IPS-18a (cell line): ENCODE measurements at regions not wholly inside any gene's neighbourhood (a gene's known extent, or its start where the extent isn't known, plus 50 kb on each side); places are given as distances from the start of the nearest gene placed in this dataset.

Experiments
- H3K27ac ChIP-seq: one replicate; pipeline ENCODE4 v1.5.1; 2013; ENCODE audit warnings: low read length
- H3K27me3 ChIP-seq: one replicate; pipeline ENCODE4 v1.6.1; 2013; ENCODE audit warnings: mild to moderate bottlenecking, low read length; ENCODE audit not compliant: control insufficient read depth, insufficient read depth
- H3K36me3 ChIP-seq: one replicate; pipeline ENCODE4 v1.6.1; 2013; ENCODE audit warnings: low read depth, low read length; ENCODE audit not compliant: control insufficient read depth
- H3K4me1 ChIP-seq: one replicate; pipeline ENCODE4 v1.6.1; 2013; ENCODE audit warnings: low read depth, low read length; ENCODE audit not compliant: control insufficient read depth
- H3K4me3 ChIP-seq: one replicate; pipeline ENCODE4 v1.5.1; 2013; ENCODE audit warnings: low read length
- H3K9ac ChIP-seq: one replicate; pipeline ENCODE4 v1.6.1; 2013; ENCODE audit warnings: mild to moderate bottlenecking, low read length, moderate library complexity
- H3K9me3 ChIP-seq: one replicate; pipeline ENCODE4 v1.6.1; 2013; ENCODE audit warnings: low read depth, low read length; ENCODE audit not compliant: control insufficient read depth

DNA sequence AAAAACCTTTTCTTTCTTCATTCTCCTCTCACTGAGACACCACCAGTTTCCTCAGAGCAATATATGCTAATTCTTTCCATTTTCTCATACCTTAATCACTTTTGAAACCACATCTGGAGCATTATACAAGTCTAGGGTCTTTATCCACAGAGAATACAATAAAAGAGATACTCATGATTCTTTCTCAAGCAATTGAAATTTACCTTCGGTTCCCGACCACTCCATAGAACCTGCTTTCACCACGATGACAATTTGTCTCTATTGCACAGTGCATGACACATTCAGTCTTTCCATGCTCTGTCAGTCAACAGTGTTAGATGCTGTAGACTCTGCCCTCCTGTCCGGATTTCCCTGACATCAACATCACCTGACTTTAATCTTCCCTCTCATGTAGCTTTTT, 409.3 kb upstream of the NWD2 start:
- Histone ChIP-seq H3K36me3 (no peaks in the 10 kb centered on the region), H3K27me3 (no peaks in the 10 kb centered on the region), H3K9ac (no peak overlapping the region), H3K4me3 (no peak overlapping the region), H3K27ac (no peak overlapping the region), H3K4me1 (peaks cover 6% of the 10 kb centered on the region), H3K9me3 (no peaks in the 10 kb centered on the region)

DNA sequence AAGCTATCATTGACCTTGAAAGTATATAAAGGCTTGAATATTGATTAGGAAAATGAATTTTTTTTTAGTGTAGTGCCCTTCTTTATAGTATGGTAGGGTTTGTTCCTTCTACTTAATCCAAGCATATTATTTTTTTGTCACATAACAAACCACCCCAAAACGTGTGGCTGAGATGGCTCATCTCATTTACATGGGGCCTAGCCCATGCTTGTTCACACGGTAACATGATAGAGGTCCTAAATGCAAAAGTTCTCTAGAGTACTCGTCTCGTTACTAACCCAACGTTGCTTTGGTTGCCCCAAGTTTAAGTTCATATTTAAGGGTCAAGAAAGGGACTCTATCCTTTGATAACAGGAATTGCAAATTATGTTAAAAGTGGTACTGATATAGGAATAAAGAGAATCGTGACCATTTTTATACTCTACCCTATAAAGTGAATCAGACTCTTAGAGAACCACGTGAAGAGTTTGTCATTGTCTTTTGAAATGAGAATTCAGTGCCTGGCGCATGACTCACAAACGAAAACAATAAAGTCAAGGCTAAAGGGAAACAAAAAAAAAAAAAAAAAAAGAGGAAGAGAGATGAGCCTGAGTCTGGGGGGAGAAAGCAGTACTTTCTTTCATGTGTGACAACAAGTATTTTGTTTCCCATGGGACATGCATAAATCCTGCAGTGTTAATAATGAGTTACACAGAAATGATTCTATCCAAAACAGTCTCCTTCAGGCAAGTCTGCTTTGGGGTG, 402.8 kb upstream of the NWD2 start:
- Histone ChIP-seq H3K36me3 (no peaks in the 10 kb centered on the region), H3K9me3 (no peaks in the 10 kb centered on the region), H3K4me3 (no peak overlapping the region), H3K4me1 (no peaks in the 10 kb centered on the region), H3K27me3 (no peaks in the 10 kb centered on the region), H3K27ac (no peak overlapping the region), H3K9ac (no peak overlapping the region)

DNA sequence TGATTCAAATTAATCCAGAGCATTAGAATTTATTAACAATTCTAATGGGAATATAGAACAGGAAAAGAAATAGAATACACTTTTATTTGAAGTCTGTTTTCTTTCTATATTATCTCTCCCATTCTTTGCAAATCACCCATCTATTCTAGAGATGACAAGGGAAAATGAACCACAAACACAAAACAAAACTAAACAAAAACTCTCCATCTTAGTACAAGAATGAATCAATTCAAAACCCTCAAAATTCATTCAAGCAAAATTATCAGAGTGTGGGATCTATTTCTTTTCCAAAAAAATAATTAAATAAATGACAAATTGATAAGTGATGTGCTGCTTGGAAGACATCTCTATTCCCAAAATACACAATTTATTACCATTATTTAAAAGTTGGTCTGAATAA, 400.1 kb upstream of the NWD2 start:
- no peaks in the 10 kb centered on the region for H3K27me3 ChIP-seq
- H3K4me1 ChIP-seq: no peaks in the 10 kb centered on the region
- H3K4me3 ChIP-seq: no peak overlapping the region
- no peaks in the 10 kb centered on the region for H3K36me3 ChIP-seq
- H3K9ac ChIP-seq: no peak overlapping the region
- H3K27ac ChIP-seq: no peak overlapping the region
- H3K9me3 ChIP-seq: no peaks in the 10 kb centered on the region

DNA sequence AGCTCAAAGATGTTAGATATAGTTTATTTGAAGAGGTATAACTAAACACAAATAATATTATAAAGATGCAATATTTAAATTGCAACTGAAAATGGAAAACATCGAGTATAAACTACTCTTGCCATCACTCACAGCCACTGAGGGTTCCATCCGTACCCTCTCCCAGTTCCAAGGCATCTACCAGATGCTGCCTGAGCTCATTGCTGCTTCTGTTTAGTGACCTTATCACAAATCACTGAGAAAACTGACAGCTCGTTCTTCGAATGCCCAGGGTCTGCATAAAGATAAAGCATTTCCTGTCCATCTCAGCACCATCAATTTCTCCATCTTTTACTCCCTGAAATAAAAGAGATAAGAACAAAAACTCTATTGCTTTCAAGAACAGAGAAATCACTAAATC, 391.7 kb upstream of the NWD2 start:
- no peak overlapping the region for H3K9ac ChIP-seq
- no peaks in the 10 kb centered on the region for H3K9me3 ChIP-seq
- H3K36me3 ChIP-seq: no peaks in the 10 kb centered on the region
- no peak overlapping the region for H3K27ac ChIP-seq
- no peak overlapping the region for H3K4me3 ChIP-seq
- H3K4me1 ChIP-seq: no peaks in the 10 kb centered on the region
- no peaks in the 10 kb centered on the region for H3K27me3 ChIP-seq

DNA sequence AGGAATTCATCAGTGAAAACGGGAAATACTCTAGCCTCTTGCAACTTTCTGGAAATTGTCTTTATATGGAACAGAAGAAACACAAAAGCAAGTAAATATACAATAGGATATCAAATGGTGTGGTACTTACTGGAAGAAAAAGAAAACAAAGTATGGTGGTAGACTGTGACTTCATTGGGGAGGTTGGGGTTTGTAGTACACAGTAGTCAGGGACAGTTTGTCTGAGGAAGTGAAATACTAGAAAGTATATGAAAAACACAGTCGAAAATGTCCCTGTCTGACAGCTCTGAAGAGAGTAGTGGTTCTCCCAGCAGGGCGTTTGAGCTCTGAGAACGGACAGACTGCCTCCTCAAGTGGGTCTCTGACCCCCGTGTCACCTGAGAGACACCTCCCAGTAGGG, 390.0 kb upstream of the NWD2 start:
- no peaks in the 10 kb centered on the region for H3K9me3 ChIP-seq
- no peak overlapping the region for H3K9ac ChIP-seq
- no peaks in the 10 kb centered on the region for H3K27me3 ChIP-seq
- no peak overlapping the region for H3K27ac ChIP-seq
- H3K36me3 ChIP-seq: no peaks in the 10 kb centered on the region
- H3K4me3 ChIP-seq: no peak overlapping the region
- no peaks in the 10 kb centered on the region for H3K4me1 ChIP-seq

DNA sequence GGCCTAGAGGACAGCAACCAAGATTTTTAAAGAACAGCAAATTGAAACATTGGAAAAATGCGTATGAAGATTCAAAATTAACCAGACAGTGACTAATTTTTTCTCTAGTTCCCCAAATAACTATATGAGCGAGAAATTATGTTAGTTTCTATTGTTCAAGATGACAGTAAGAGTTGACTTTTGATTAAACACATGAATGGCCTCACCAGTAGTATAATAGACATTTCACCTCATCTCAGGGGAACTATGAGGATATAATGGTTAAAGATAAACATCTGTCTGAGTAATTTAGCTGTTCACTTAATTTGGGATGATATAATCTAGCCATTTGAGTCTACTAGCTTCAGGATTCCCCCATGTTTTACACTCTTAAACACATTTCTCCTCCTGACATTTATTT, 380.9 kb upstream of the NWD2 start:
- no peak overlapping the region for H3K9ac ChIP-seq
- no peak overlapping the region for H3K4me3 ChIP-seq
- no peaks in the 10 kb centered on the region for H3K36me3 ChIP-seq
- H3K4me1 ChIP-seq: no peaks in the 10 kb centered on the region
- H3K27ac ChIP-seq: no peak overlapping the region
- no peaks in the 10 kb centered on the region for H3K27me3 ChIP-seq
- H3K9me3 ChIP-seq: no peaks in the 10 kb centered on the region

DNA sequence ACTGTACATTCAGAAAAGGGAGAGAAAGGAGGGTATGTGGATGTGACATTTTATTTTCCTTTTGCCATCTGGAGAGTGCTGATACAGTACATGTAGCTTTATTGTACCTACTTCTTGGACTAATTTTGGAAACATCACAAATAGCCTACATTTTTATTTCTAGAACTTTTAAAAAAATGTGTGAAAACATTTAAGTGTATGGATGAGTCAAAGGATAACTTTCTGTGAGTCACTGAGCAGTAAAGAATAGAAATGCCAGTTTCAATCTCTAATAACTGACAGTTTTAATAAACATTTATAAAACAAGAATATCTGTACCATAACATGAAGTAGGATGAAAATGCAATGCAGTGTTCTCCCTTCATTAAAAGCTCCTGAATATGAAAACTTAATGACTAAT, 374.4 kb upstream of the NWD2 start:
- Histone ChIP-seq H3K9ac (no peak overlapping the region), H3K4me3 (no peak overlapping the region), H3K36me3 (no peaks in the 10 kb centered on the region), H3K4me1 (no peaks in the 10 kb centered on the region), H3K27ac (no peak overlapping the region), H3K27me3 (no peaks in the 10 kb centered on the region), H3K9me3 (no peaks in the 10 kb centered on the region)

DNA sequence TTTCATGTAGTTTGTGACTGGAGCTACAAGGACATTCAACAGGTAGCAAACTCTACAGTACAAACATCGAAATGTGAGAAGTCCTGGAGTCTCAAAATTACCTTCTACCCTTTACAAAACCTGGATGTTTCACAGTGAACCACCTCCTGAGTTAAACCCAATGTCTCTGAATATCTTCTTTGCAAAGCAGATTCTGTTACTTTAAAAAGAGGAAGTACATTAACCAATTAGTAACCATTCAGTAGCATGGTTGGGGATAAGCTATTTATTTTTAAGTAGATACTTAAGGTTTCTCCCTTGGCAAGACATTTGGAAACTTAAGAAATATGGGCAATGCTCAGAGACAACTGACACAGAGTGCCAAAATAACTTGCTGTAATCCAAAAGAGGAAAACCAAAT, 371.9 kb upstream of the NWD2 start:
- H3K9ac ChIP-seq: no peak overlapping the region
- no peaks in the 10 kb centered on the region for H3K27me3 ChIP-seq
- no peak overlapping the region for H3K27ac ChIP-seq
- H3K4me3 ChIP-seq: no peak overlapping the region
- no peaks in the 10 kb centered on the region for H3K9me3 ChIP-seq
- H3K4me1 ChIP-seq: no peaks in the 10 kb centered on the region
- H3K36me3 ChIP-seq: no peaks in the 10 kb centered on the region

DNA sequence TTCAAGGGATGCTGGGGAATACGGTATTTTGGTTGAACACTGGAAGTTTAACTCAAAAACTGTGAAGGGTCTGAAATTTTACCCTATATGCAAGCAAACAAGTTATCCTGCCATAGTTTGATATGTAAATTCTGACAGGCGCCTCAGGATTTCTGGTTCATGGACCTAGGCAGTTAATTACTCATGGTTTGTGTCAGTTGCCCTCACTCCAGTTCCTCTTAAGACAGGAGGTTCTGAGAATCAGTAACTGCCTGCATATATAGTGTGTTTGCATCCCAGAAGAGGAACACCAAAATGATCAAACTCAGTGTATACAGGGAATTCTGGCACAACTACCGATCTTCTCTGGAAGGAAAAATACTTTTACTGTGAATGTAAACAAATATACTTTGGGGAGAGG, 360.4 kb upstream of the NWD2 start:
- no peaks in the 10 kb centered on the region for H3K9me3 ChIP-seq
- no peaks in the 10 kb centered on the region for H3K4me1 ChIP-seq
- H3K27ac ChIP-seq: no peak overlapping the region
- no peak overlapping the region for H3K4me3 ChIP-seq
- no peaks in the 10 kb centered on the region for H3K27me3 ChIP-seq
- H3K9ac ChIP-seq: no peak overlapping the region
- H3K36me3 ChIP-seq: no peaks in the 10 kb centered on the region

DNA sequence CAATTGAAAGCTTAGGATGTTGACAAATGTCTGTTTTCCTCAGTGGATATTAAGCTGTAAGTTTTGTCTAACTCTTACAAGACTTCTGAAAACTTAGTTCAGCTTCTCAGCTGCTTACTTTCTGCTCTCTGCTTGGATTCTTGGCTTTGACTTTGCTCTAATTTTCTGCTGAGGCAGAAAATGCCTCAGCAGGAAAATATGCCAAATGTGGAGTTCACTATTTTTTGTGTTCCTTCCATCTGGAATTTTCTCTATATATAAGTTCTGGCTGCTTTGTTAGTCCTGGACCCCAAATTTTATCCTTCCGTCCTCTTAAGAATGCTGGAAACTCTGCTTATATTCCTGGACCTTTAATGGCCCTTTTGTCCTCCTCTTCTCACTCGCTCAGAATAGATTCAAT, 352.6 kb upstream of the NWD2 start:
- Histone ChIP-seq H3K27me3 (no peaks in the 10 kb centered on the region), H3K27ac (no peak overlapping the region), H3K36me3 (no peaks in the 10 kb centered on the region), H3K4me1 (no peaks in the 10 kb centered on the region), H3K4me3 (no peak overlapping the region), H3K9ac (no peak overlapping the region), H3K9me3 (no peaks in the 10 kb centered on the region)

DNA sequence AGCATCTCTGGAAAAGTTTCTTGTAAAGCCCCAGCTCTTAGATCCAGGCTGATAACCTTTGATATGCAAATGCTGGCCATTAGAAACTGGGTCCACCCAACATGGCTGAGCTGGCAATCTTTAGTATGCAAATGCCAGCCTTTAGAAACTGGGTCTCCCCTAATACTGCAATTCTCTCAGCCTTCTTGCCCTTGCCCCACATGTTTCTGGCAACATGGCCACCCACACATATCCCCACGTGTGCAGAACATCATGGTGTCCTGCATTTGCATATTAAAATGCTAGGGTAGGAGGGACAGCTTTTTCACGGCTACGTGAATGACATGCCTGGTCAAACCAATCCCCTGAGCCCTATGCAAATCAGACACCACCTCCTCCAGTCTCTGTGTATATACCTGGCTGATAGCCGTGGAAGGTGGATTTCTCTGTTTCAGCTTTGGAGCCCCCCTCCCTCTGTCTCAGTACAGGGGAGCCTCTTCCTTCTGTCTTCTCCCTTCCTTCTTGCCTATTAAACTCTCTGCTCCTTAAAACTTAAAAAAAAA, 344.0 kb upstream of the NWD2 start:
- peaks cover 3% of the 10 kb centered on the region for H3K4me1 ChIP-seq
- no peak overlapping the region for H3K27ac ChIP-seq
- H3K27me3 ChIP-seq: no peaks in the 10 kb centered on the region
- no peaks in the 10 kb centered on the region for H3K9me3 ChIP-seq
- no peaks in the 10 kb centered on the region for H3K36me3 ChIP-seq
- H3K4me3 ChIP-seq: no peak overlapping the region
- H3K9ac ChIP-seq: no peak overlapping the region

DNA sequence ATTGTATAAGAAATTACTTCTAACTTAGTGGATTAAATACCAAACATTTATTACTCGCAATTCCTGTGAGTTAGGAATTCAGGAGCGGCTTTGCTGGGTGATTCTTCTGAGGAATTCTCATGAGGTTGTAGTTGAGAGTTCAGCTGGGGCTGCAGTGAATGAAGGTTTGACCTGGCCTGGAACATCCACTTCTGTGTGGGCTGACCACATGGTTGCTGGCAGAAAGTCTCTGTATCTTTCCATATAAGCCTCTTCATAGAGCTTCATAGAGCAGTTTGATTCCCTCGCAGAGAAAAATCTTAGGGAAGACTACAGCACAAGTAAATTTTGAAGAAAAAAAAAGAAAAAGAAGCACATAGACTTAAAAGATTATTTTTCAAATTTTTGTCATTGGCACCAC, 339.7 kb upstream of the NWD2 start:
- H3K4me3 ChIP-seq: no peak overlapping the region
- H3K9ac ChIP-seq: no peak overlapping the region
- H3K27ac ChIP-seq: no peak overlapping the region
- H3K27me3 ChIP-seq: no peaks in the 10 kb centered on the region
- no peaks in the 10 kb centered on the region for H3K9me3 ChIP-seq
- no peaks in the 10 kb centered on the region for H3K36me3 ChIP-seq
- peaks cover 3% of the 10 kb centered on the region for H3K4me1 ChIP-seq
